ENCODE measurements at regions not wholly inside any gene's neighbourhood (a gene's known extent, or its start where the extent isn't known, plus 50 kb on each side); places are given as distances from the start of the nearest gene placed in this dataset.

DNA sequence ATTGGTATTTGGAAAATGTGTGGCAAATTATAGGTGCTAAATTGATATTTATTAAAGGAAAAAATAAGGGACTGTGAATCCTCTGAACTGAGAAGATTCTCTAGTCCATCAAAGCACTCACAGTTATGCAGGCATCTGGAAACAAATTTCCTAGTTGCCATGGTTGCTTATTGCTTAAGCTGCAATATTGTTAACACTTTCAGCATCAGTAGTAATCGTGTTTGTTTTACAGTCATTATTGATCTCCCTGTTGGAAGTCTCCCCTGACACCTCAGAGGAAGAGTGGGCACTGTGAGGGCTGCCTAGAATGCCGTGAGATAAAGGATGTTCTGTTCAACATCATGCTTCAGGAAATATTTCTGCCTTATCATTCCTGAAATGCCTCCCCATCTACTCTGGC is 2004.3 kb upstream of the ADGRL3 start:
- Histone ChIP-seq H3K56ac (ENCODE audit: insufficient read length, low read depth, low read length) (no peak overlapping the region), H3K9me3 (ENCODE audit: control insufficient read depth, low read depth, low read length) (no peaks in the 10 kb centered on the region), H4K5ac (ENCODE audit: insufficient read length, low read depth, low read length) (no peak overlapping the region), H3K27ac (ENCODE audit: insufficient read length, low read depth, low read length) (no peak overlapping the region), H3K14ac (ENCODE audit: insufficient read depth, low read length) (no peak overlapping the region), H3K4me1 (ENCODE audit: insufficient read depth, low read length) (no peaks in the 10 kb centered on the region), H2BK12ac (ENCODE audit: insufficient read length, low read depth, low read length) (no peak overlapping the region), H3K4ac (ENCODE audit: low read depth, low read length) (no peak overlapping the region), H2BK20ac (ENCODE audit: low read depth, low read length, poor library complexity, severe bottlenecking) (no peak overlapping the region), H3K79me2 (ENCODE audit: insufficient read depth, low read length) (no peaks in the 10 kb centered on the region), H2AK5ac (ENCODE audit: insufficient read length, low read length) (no peak overlapping the region), H3K23ac (ENCODE audit: insufficient read length, low read depth, low read length) (no peak overlapping the region), H3T11ph (ENCODE audit: low read length) (no peak overlapping the region), H2AFZ (ENCODE audit: low read length) (no peak overlapping the region), H3K4me2 (ENCODE audit: insufficient read depth, insufficient read length, low read length) (no peak overlapping the region), H4K20me1 (ENCODE audit: control insufficient read depth, insufficient read depth, insufficient read length) (no peaks in the 10 kb centered on the region), H4K91ac (ENCODE audit: insufficient read length, low read depth, low read length) (no peak overlapping the region), H2BK15ac (ENCODE audit: low read depth, low read length) (no peak overlapping the region), H3K9ac (ENCODE audit: extremely low read depth, insufficient read length, low read length) (no peak overlapping the region), H3K23me2 (ENCODE audit: insufficient read length, low read depth, low read length, poor library complexity, severe bottlenecking) (no peaks in the 10 kb centered on the region), H3K18ac (ENCODE audit: insufficient read length, low read depth, low read length) (no peak overlapping the region), H3K27me3 (ENCODE audit: insufficient read depth, low read length) (no peaks in the 10 kb centered on the region), H3K79me1 (ENCODE audit: insufficient read depth, low read depth, low read length, poor library complexity, severe bottlenecking) (no peaks in the 10 kb centered on the region), H4K8ac (replicated peaks; ENCODE audit: insufficient read length, low read depth, low read length) (no peak overlapping the region), H2BK5ac (ENCODE audit: insufficient read length, low read length) (no peak overlapping the region), H2BK120ac (ENCODE audit: low read depth, low read length, poor library complexity, severe bottlenecking) (no peak overlapping the region)
- no peak overlapping the region for H3K27ac Mint-ChIP-seq
- no peaks in the 10 kb centered on the region for H3K27me3 Mint-ChIP-seq (ENCODE audit: low read depth)
- TF ChIP-seq, protein P1, sequence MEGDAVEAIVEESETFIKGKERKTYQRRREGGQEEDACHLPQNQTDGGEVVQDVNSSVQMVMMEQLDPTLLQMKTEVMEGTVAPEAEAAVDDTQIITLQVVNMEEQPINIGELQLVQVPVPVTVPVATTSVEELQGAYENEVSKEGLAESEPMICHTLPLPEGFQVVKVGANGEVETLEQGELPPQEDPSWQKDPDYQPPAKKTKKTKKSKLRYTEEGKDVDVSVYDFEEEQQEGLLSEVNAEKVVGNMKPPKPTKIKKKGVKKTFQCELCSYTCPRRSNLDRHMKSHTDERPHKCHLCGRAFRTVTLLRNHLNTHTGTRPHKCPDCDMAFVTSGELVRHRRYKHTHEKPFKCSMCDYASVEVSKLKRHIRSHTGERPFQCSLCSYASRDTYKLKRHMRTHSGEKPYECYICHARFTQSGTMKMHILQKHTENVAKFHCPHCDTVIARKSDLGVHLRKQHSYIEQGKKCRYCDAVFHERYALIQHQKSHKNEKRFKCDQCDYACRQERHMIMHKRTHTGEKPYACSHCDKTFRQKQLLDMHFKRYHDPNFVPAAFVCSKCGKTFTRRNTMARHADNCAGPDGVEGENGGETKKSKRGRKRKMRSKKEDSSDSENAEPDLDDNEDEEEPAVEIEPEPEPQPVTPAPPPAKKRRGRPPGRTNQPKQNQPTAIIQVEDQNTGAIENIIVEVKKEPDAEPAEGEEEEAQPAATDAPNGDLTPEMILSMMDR (conservative IDR thresholded peaks at IDR 0.05) = no peak
- H3K4me1 Mint-ChIP-seq = no peaks in the 10 kb centered on the region
- H3K9me3 Mint-ChIP-seq = no peaks in the 10 kb centered on the region
- H3K4me3 Mint-ChIP-seq = no peak overlapping the region
- no CpG with 5 or more reads among the region's 2 CpGs for WGBS (ENCODE audit: extremely low coverage, insufficient read length, low lambda C conversion rate)
- no peak for DNase-seq
- no peaks in the 10 kb centered on the region for H3K36me3 Mint-ChIP-seq (ENCODE audit: insufficient read depth in 1 of 3, low read depth in 3 of 3)

Measured in H9 (cell line).